GM19395 (cell line): ENCODE measurements at regions not wholly inside any gene's neighbourhood (a gene's known extent, or its start where the extent isn't known, plus 50 kb on each side); places are given as distances from the start of the nearest gene placed in this dataset.
"Not testable (repeated sequence)": the region's sequence is repeated elsewhere in the genome, so short reads cannot be mapped to it uniquely, and the experiment has no call there.

Source experiments
- ATAC-seq: cut with Tn5 transposase; IDR thresholded peaks from one replicate; pipeline ENCODE4 v1.9.1; 2021; ENCODE audit warnings: mild to moderate bottlenecking, moderate library complexity; ENCODE audit not compliant: unreplicated experiment

GRCh38 chr9:115765060-115765459, 388.5 kb upstream of the PAPPA start:
- no peak for ATAC-seq

GRCh38 chr9:115766370-115766955, 387.1 kb upstream of the PAPPA start:
- ATAC-seq: no peak

GRCh38 chr9:115770521-115770920, 383.1 kb upstream of the PAPPA start:
- no peak for ATAC-seq

GRCh38 chr9:115775659-115776058, 377.9 kb upstream of the PAPPA start:
- ATAC-seq: no peak

- ATAC-seq: no peak
These were observed 376.0 kb upstream of the PAPPA start for GRCh38 chr9:115777610-115778009.

- ATAC-seq: no peak
These were observed 372.4 kb upstream of the PAPPA start for GRCh38 chr9:115781070-115781736.

- no peak for ATAC-seq
These were observed 367.3 kb upstream of the PAPPA start for GRCh38 chr9:115786321-115786720.

GRCh38 chr9:115790520-115790919, 363.1 kb upstream of the PAPPA start:
- no peak for ATAC-seq

GRCh38 chr9:115794921-115795475, 358.6 kb upstream of the PAPPA start:
- no peak for ATAC-seq

- ATAC-seq: no peak
These were observed 353.9 kb upstream of the PAPPA start for GRCh38 chr9:115799734-115800133.

GRCh38 chr9:115804206-115804605, 349.4 kb upstream of the PAPPA start:
- ATAC-seq: no peak

- ATAC-seq: no peak
These were observed 345.5 kb upstream of the PAPPA start for GRCh38 chr9:115808108-115808507.

- no peak for ATAC-seq
These were observed 344.9 kb upstream of the PAPPA start for GRCh38 chr9:115808695-115809094.

- no peak for ATAC-seq
These were observed 343.4 kb upstream of the PAPPA start for GRCh38 chr9:115810166-115810565.

GRCh38 chr9:115814081-115814480, 339.5 kb upstream of the PAPPA start:
- ATAC-seq: no peak

- ATAC-seq: no peak
These were observed 337.8 kb upstream of the PAPPA start for GRCh38 chr9:115815786-115816185.

GRCh38 chr9:115818651-115819050, 334.9 kb upstream of the PAPPA start:
- not testable (repeated sequence) for ATAC-seq

- no peak for ATAC-seq
These were observed 321.6 kb upstream of the PAPPA start for GRCh38 chr9:115832031-115832430.

GRCh38 chr9:115837618-115838017, 316.0 kb upstream of the PAPPA start:
- ATAC-seq: no peak

- no peak for ATAC-seq
These were observed 315.2 kb upstream of the PAPPA start for GRCh38 chr9:115838417-115838816.

GRCh38 chr9:115844433-115844832, 309.2 kb upstream of the PAPPA start:
- not testable (repeated sequence) for ATAC-seq

- no peak for ATAC-seq
These were observed 307.8 kb upstream of the PAPPA start for GRCh38 chr9:115845648-115846312.
